Neutrophil (primary cell): ENCODE measurements at regions not wholly inside any gene's neighbourhood (a gene's known extent, or its start where the extent isn't known, plus 50 kb on each side); places are given as distances from the start of the nearest gene placed in this dataset.

ENCODE experiments used
- H3K27ac ChIP-seq: fragments of 200-600 bp; sonication (generic); 2 replicates; pipeline ENCODE4 v1.5.1; 2016; ENCODE audit warnings: mild to moderate bottlenecking, moderate library complexity
- H3K27me3 ChIP-seq: fragments of 200-600 bp; sonication (generic); 2 replicates; pipeline ENCODE4 v1.6.0; 2016; ENCODE audit warnings: mild to moderate bottlenecking
- H3K36me3 ChIP-seq: fragments of 200-600 bp; sonication (generic); 2 replicates; pipeline ENCODE4 v1.5.1; 2017
- H3K4me1 ChIP-seq, 2 experiments: fragments of 200-600 bp in 1 of 2; sonication (generic) in 1 of 2; 1 replicate in 1 of 2; 2 replicates in 1 of 2; pipeline versions ENCODE4 v1.5.1 to v1.6.1; 2013 to 2016; ENCODE audit warnings: low read depth in 1 of 2, low read length in 1 of 2, mild to moderate bottlenecking in 1 of 2, moderate library complexity in 1 of 2; ENCODE audit not compliant: control insufficient read depth in 1 of 2, insufficient read depth in 1 of 2
- H3K4me3 ChIP-seq, 2 experiments: fragments of 200-600 bp in 1 of 2; sonication (generic) in 1 of 2; 1 replicate in 1 of 2; 2 replicates in 1 of 2; pipeline ENCODE4 v1.5.1; 2013 to 2016; ENCODE audit warnings: low read depth in 1 of 2, low read length in 1 of 2, mild to moderate bottlenecking in 1 of 2, moderate library complexity in 1 of 2
- H3K9me3 ChIP-seq: fragments of 200-600 bp; sonication (generic); 2 replicates; pipeline ENCODE4 v1.5.1; 2016
- CTCF ChIP-seq: fragments of 200-600 bp; sonication (generic); IDR thresholded peaks from 2 replicates; pipeline ENCODE4 v1.5.1; 2016; ENCODE audit warnings: antibody characterized with exemption

- H3K4me3 ChIP-seq, result no peak overlapping the region
These were observed 820.9 kb upstream of the GRM7 start for GRCh38 chr3:6039971-6040370.

GRCh38 chr3:6041894-6042293 is 819.0 kb upstream of the GRM7 start:
- no peaks in the 10 kb centered on the region for H3K4me1 ChIP-seq
- H3K4me3 ChIP-seq, result no peak overlapping the region
- H3K27ac ChIP-seq, result no peak overlapping the region
- H3K36me3 ChIP-seq, result no peaks in the 10 kb centered on the region
- no peak for TF ChIP-seq CTCF
- H3K27me3 ChIP-seq, result no peaks in the 10 kb centered on the region
- no peaks in the 10 kb centered on the region for H3K9me3 ChIP-seq

More at GRCh38 chr3:6039971-6040370, 820.9 kb upstream of the GRM7 start:
- H3K4me1 ChIP-seq, result no peaks in the 10 kb centered on the region
- no peak overlapping the region for H3K27ac ChIP-seq
- H3K36me3 ChIP-seq, result no peaks in the 10 kb centered on the region
- H3K9me3 ChIP-seq, result no peaks in the 10 kb centered on the region
- no peak for TF ChIP-seq CTCF
- no peaks in the 10 kb centered on the region for H3K27me3 ChIP-seq

GRCh38 chr3:6047016-6047415 is 813.9 kb upstream of the GRM7 start:
- no peaks in the 10 kb centered on the region for H3K27me3 ChIP-seq
- H3K36me3 ChIP-seq, result no peaks in the 10 kb centered on the region
- H3K4me3 ChIP-seq, result no peak overlapping the region
- no peaks in the 10 kb centered on the region for H3K4me1 ChIP-seq
- H3K9me3 ChIP-seq, result no peaks in the 10 kb centered on the region
- no peak for TF ChIP-seq CTCF
- H3K27ac ChIP-seq, result no peak overlapping the region

GRCh38 chr3:6060251-6060650 is 800.7 kb upstream of the GRM7 start:
- Histone ChIP-seq H3K9me3 (no peaks in the 10 kb centered on the region), H3K36me3 (no peaks in the 10 kb centered on the region), H3K27me3 (no peaks in the 10 kb centered on the region), H3K4me3 (no peak overlapping the region), H3K27ac (no peak overlapping the region), H3K4me1 (no peaks in the 10 kb centered on the region)
- TF ChIP-seq CTCF, result no peak

- Histone ChIP-seq H3K27me3 (no peaks in the 10 kb centered on the region), H3K9me3 (no peaks in the 10 kb centered on the region), H3K4me3 (no peak overlapping the region), H3K27ac (no peak overlapping the region), H3K36me3 (no peaks in the 10 kb centered on the region), H3K4me1 (no peaks in the 10 kb centered on the region)
- TF ChIP-seq CTCF, result no peak
These were observed 798.4 kb upstream of the GRM7 start for GRCh38 chr3:6062261-6063187.
